DMS53 (cell line): ENCODE measurements at regions not wholly inside any gene's neighbourhood (a gene's known extent, or its start where the extent isn't known, plus 50 kb on each side); places are given as distances from the start of the nearest gene placed in this dataset.
"Not testable (repeated sequence)": the region's sequence is repeated elsewhere in the genome, so short reads cannot be mapped to it uniquely, and the experiment has no call there.

Source experiments
- DNase-seq: peaks from one replicate; lab custom pipeline; 2025; lab: John Stamatoyannopoulos, UW

GRCh38 chr7:76716551-76716950 lies 89.5 kb upstream of the POMZP3 start:
- not testable (repeated sequence) for DNase-seq

GRCh38 chr7:76712926-76713325 lies 85.8 kb upstream of the POMZP3 start:
- DNase-seq, result not testable (repeated sequence)

GRCh38 chr7:76711648-76712047 lies 84.6 kb upstream of the POMZP3 start:
- not testable (repeated sequence) for DNase-seq

- DNase-seq, result not testable (repeated sequence)
Measured at GRCh38 chr7:76709703-76710102, 82.6 kb upstream of the POMZP3 start.

GRCh38 chr7:76708446-76708845 lies 81.4 kb upstream of the POMZP3 start:
- not testable (repeated sequence) for DNase-seq

- DNase-seq, result not testable (repeated sequence)
Measured at GRCh38 chr7:76703815-76704214, 76.7 kb upstream of the POMZP3 start.

GRCh38 chr7:76686277-76686676 lies 59.2 kb upstream of the POMZP3 start:
- not testable (repeated sequence) for DNase-seq

- peak; percentile 5 for DNase-seq
Measured at GRCh38 chr7:76684737-76685136, 57.7 kb upstream of the POMZP3 start.

GRCh38 chr7:76683631-76684030 lies 56.6 kb upstream of the POMZP3 start:
- DNase-seq, result not testable (repeated sequence)

GRCh38 chr7:76681810-76682209 lies 54.7 kb upstream of the POMZP3 start:
- peak; percentile 67 for DNase-seq

GRCh38 chr7:76679174-76679573 lies 52.1 kb upstream of the POMZP3 start:
- peak; percentile 59 for DNase-seq

- DNase-seq, result peak; percentile 13
Measured at GRCh38 chr7:76678500-76678899, 51.4 kb upstream of the POMZP3 start.

GRCh38 chr7:76676890-76677289 lies 49.8 kb upstream of the POMZP3 start:
- not testable (repeated sequence) for DNase-seq
